A673 (cell line): ENCODE measurements at regions not wholly inside any gene's neighbourhood (a gene's known extent, or its start where the extent isn't known, plus 50 kb on each side); places are given as distances from the start of the nearest gene placed in this dataset.

Source experiments
- BruUV-seq: library from RNA; stranded (reverse); fragments of 400-500 nt; replicated peaks from 2 replicates; lab custom pipeline; 2021; lab: Mats Ljungman, UMichigan
- CTCF ChIA-PET: fragments of 300-600 bp; sonication (Branson Sonifier 250); formaldehyde crosslinking; loops from one replicate; lab custom pipeline; 2022; ENCODE audit warnings: antibody characterized with exemption; lab: Charles Lee
- POLR2A ChIA-PET: fragments of 300-600 bp; sonication (Branson Sonifier 250); formaldehyde crosslinking; loops from one replicate; lab custom pipeline; 2022; ENCODE audit warnings: antibody characterized with exemption; ENCODE audit not compliant: low non-redundant PET; lab: Charles Lee
- DNase-seq: peaks from one replicate; pipeline ENCODE4 v3.0.0-alpha.2; 2015; ENCODE audit warnings: low spot score
- H3K27ac ChIP-seq: fragments of 200-600 bp; sonication (generic); 2 replicates; pipeline ENCODE4 v1.5.1; 2016; ENCODE audit warnings: mixed run types, low read depth, mild to moderate bottlenecking, mixed read lengths, antibody characterized with exemption, low read length; ENCODE audit not compliant: poor library complexity, severe bottlenecking
- H3K27me3 ChIP-seq: fragments of 200-600 bp; sonication (generic); replicated peaks from 2 replicates; pipeline ENCODE4 v1.6.1; 2017; ENCODE audit warnings: mixed run types, low read depth, mild to moderate bottlenecking, mixed read lengths, antibody characterized with exemption, low read length; ENCODE audit not compliant: insufficient read depth, poor library complexity
- H3K36me3 ChIP-seq: fragments of 200-600 bp; sonication (generic); 2 replicates; pipeline ENCODE4 v1.6.1; 2016; ENCODE audit warnings: mixed run types, mild to moderate bottlenecking, mixed read lengths, antibody characterized with exemption, low read length; ENCODE audit not compliant: insufficient read depth, poor library complexity, severe bottlenecking
- H3K4me1 ChIP-seq: fragments of 200-600 bp; sonication (generic); 2 replicates; pipeline ENCODE4 v1.6.1; 2017; ENCODE audit warnings: mixed run types, mild to moderate bottlenecking, mixed read lengths, antibody characterized with exemption, low read length; ENCODE audit not compliant: insufficient read depth, poor library complexity, severe bottlenecking
- H3K4me3 ChIP-seq: fragments of 200-600 bp; sonication (generic); 2 replicates; pipeline ENCODE4 v1.5.1; 2016; ENCODE audit warnings: low read depth, mixed run types, mild to moderate bottlenecking, mixed read lengths, low read length; ENCODE audit not compliant: poor library complexity, severe bottlenecking
- H3K9me3 ChIP-seq: fragments of 200-600 bp; sonication (generic); 2 replicates; pipeline ENCODE4 v1.6.1; 2016; ENCODE audit warnings: mixed run types, low read depth, mild to moderate bottlenecking, mixed read lengths, antibody characterized with exemption, low read length; ENCODE audit not compliant: poor library complexity, severe bottlenecking
- EZH2 ChIP-seq: fragments of 200-600 bp; sonication (generic); IDR thresholded peaks from 2 replicates; pipeline ENCODE4 v1.6.1; 2017; ENCODE audit warnings: borderline replicate concordance, low read depth, mild to moderate bottlenecking, mixed read lengths, antibody characterized with exemption, low read length; ENCODE audit not compliant: poor library complexity, severe bottlenecking
- intact Hi-C: fragments of 100-400 bp; cut with micrococcal nuclease; formaldehyde crosslinking; loops from one replicate; pipeline ENCODE4 v1.10.0; 2022; ENCODE audit not compliant: unreplicated experiment
- TF ChIP-seq, protein P1 (sequence below): fragments of 300-800, 200-600 bp; sonication (generic); conservative IDR thresholded peaks from 2 replicates; pipeline ENCODE4 v1.5.1; 2017; ENCODE audit warnings: low read depth, mild to moderate bottlenecking, antibody characterized with exemption, low read length, moderate library complexity, mixed read lengths

DNA sequence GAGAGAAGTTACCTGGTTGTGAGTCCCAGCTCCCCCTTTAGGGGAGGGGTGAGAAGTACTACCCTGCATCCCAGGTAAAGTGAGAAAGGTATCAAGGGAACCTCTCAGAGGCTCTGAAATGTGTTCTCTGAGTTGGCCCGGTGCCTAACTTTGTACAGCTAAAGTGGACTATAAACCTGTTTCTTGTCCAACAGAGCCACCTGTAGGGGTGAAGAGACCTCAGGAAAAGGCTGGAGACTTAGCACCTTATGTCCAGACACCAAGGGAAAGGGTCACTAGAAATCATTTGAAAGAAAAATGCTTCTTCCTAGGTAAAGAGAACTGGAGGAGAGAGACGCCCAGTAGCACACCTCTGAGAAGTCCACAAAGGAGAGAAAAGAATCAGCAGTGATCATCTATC lies 108.3 kb upstream of the KIF2A start:
- H3K27me3 ChIP-seq = no peaks in the 10 kb centered on the region
- TF ChIP-seq EZH2 = no peak
- TF ChIP-seq, protein P1, sequence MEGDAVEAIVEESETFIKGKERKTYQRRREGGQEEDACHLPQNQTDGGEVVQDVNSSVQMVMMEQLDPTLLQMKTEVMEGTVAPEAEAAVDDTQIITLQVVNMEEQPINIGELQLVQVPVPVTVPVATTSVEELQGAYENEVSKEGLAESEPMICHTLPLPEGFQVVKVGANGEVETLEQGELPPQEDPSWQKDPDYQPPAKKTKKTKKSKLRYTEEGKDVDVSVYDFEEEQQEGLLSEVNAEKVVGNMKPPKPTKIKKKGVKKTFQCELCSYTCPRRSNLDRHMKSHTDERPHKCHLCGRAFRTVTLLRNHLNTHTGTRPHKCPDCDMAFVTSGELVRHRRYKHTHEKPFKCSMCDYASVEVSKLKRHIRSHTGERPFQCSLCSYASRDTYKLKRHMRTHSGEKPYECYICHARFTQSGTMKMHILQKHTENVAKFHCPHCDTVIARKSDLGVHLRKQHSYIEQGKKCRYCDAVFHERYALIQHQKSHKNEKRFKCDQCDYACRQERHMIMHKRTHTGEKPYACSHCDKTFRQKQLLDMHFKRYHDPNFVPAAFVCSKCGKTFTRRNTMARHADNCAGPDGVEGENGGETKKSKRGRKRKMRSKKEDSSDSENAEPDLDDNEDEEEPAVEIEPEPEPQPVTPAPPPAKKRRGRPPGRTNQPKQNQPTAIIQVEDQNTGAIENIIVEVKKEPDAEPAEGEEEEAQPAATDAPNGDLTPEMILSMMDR = no peak
- no peak overlapping the region for H3K4me3 ChIP-seq
- CTCF ChIA-PET = no interaction called here
- BruUV-seq = no TSS peak
- no peak for DNase-seq
- POLR2A ChIA-PET = no interaction called here
- intact Hi-C loops = no loop called here
- no peaks in the 10 kb centered on the region for H3K4me1 ChIP-seq
- no peaks in the 10 kb centered on the region for H3K36me3 ChIP-seq
- no peaks in the 10 kb centered on the region for H3K9me3 ChIP-seq
- H3K27ac ChIP-seq = no peak overlapping the region

DNA sequence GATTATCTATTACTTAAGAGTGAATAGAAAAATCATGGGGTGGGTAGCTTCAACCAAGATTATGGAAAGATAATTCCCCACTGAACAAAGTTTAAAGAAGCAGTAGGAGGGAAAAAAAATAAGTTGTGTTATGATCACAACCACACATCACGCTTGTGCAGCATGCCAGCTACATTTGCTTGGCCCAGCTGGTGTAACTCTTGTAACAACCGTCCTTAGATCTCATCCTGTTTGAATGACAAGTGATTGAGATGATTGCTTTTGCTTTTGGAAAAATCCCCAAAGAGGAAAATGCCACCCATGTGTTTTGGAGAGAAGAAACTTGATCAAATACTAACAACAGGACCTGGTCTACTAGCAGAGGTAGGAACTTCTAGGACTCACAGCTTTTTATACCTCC lies 107.6 kb upstream of the KIF2A start:
- BruUV-seq = no TSS peak
- DNase-seq = no peak
- H3K4me1 ChIP-seq = no peaks in the 10 kb centered on the region
- H3K27me3 ChIP-seq = no peaks in the 10 kb centered on the region
- TF ChIP-seq EZH2 = no peak
- TF ChIP-seq, protein P1 = no peak
- ChIA-PET POLR2A (no interaction called here), CTCF (interaction anchor here (0.6 kb wide), 1 partner anchor 35 kb away, joined by 3 read pairs; no protein-coding TSS in a partner anchor)
- no peak overlapping the region for H3K4me3 ChIP-seq
- no peak overlapping the region for H3K27ac ChIP-seq
- no peaks in the 10 kb centered on the region for H3K36me3 ChIP-seq
- intact Hi-C loops = no loop called here
- no peaks in the 10 kb centered on the region for H3K9me3 ChIP-seq

DNA sequence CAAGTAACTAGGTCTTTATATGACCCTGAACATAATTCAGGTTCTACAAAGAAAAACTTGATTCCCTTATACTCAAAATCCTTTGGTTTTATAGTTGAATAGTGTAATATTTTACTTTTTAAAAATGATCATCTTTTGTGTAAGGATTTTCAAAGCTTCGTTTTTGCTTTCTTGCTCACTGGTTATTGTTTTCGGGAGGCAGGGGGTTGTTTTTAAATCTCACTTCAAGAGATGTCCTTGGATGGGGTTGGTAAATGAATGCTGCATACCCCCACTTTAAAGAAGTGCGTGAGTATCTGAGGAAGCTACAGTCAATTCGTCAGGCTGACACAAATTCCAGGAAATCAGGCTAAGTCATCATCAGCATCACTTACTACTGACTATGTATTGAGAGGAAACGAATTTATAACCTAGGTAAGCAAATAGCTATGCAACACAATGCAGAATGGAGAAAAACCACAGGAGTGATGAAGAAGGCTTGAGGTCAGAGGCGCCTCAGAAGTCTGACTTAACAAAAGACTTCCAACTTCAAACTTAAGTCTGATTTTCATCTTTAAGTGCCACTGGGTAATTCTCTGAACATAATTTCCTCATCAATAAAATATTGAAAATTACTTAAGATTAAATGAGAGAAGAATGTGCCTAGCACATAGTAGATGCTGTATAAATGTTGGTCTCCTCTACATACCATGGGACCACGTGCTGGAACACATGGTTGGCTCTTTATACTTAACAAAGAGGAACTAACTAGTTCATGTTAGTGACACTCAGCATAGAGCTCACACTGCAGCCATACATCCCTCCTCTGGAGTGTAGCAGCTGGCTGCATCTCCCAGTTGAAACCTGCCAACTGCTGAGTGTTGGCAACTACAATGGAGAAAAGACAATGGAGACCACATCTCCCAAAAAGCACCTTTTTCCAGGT lies 106.0 kb upstream of the KIF2A start:
- intact Hi-C loops = no loop called here
- POLR2A ChIA-PET = no interaction called here

More for the DNA sequence above, 106.0 kb upstream of the KIF2A start:
- Histone ChIP-seq H3K27me3 (no peaks in the 10 kb centered on the region), H3K9me3 (no peaks in the 10 kb centered on the region), H3K4me1 (no peaks in the 10 kb centered on the region), H3K36me3 (no peaks in the 10 kb centered on the region), H3K4me3 (no peak overlapping the region), H3K27ac (no peak overlapping the region)
- DNase-seq = no peak
- CTCF ChIA-PET = no interaction called here
- BruUV-seq = no TSS peak
- TF ChIP-seq, protein P1 = no peak
- no peak for TF ChIP-seq EZH2
